Mesenchymal stem cell (in vitro differentiated cells and primary cell): ENCODE measurements at regions not wholly inside any gene's neighbourhood (a gene's known extent, or its start where the extent isn't known, plus 50 kb on each side); places are given as distances from the start of the nearest gene placed in this dataset.

Source experiments
- DNase-seq: peaks from one replicate; pipeline ENCODE4 v3.0.0-alpha.2; 2013
- H2AFZ ChIP-seq: one replicate; pipeline ENCODE4 v1.6.1; 2013; ENCODE audit warnings: low read depth, mild to moderate bottlenecking, control low read depth, inconsistent platforms, low read length, moderate library complexity
- H2AK5ac ChIP-seq: 2 replicates; pipeline ENCODE4 v1.6.1; 2013; ENCODE audit warnings: low read length, moderate library complexity, mild to moderate bottlenecking, inconsistent platforms; ENCODE audit not compliant: severe bottlenecking
- H2BK120ac ChIP-seq: one replicate; pipeline ENCODE4 v1.6.1; 2013; ENCODE audit warnings: low read depth, mild to moderate bottlenecking, inconsistent platforms, low read length, moderate library complexity
- H2BK12ac ChIP-seq, 2 experiments: one replicate each; pipeline ENCODE4 v1.6.1; 2013; ENCODE audit warnings: inconsistent platforms in 2 of 2, low read length in 2 of 2, mild to moderate bottlenecking in 2 of 2, moderate library complexity in 2 of 2, control low read depth in 1 of 2
- H2BK15ac ChIP-seq: one replicate; pipeline ENCODE4 v1.6.1; 2013; ENCODE audit warnings: mild to moderate bottlenecking, low read depth, inconsistent platforms; ENCODE audit not compliant: poor library complexity, severe bottlenecking
- H2BK5ac ChIP-seq: 2 replicates; pipeline ENCODE4 v1.6.1; 2013; ENCODE audit warnings: low read depth, mild to moderate bottlenecking, low read length, control low read depth, inconsistent platforms; ENCODE audit not compliant: poor library complexity, severe bottlenecking
- H3K14ac ChIP-seq, 2 experiments: one replicate each; pipeline ENCODE4 v1.6.1; 2013; ENCODE audit warnings: inconsistent platforms in 2 of 2, low read length in 2 of 2, control low read depth in 1 of 2, mild to moderate bottlenecking in 1 of 2, moderate library complexity in 1 of 2
- H3K18ac ChIP-seq, 2 experiments: one replicate each; pipeline ENCODE4 v1.6.1; 2013; ENCODE audit warnings: inconsistent platforms in 2 of 2, low read length in 2 of 2, control low read depth in 1 of 2, low read depth in 1 of 2, mild to moderate bottlenecking in 1 of 2
- H3K23ac ChIP-seq, 2 experiments: one replicate each; pipeline ENCODE4 v1.6.1; 2013; ENCODE audit warnings: inconsistent platforms in 2 of 2, low read length in 2 of 2, mild to moderate bottlenecking in 2 of 2, moderate library complexity in 2 of 2, control low read depth in 1 of 2
- H3K27ac ChIP-seq: 2 replicates; pipeline ENCODE4 v1.5.1; 2013; ENCODE audit warnings: mild to moderate bottlenecking, moderate library complexity, low read length, control low read depth, inconsistent platforms; ENCODE audit not compliant: poor library complexity, severe bottlenecking
- H3K27me3 ChIP-seq, 2 experiments: 2 replicates each; pipeline versions ENCODE4 v1.6.1 to v1.7.0; 2013; ENCODE audit warnings: low read length in 2 of 2, mild to moderate bottlenecking in 2 of 2, moderate library complexity in 2 of 2, control low read depth in 1 of 2, inconsistent platforms in 1 of 2; ENCODE audit not compliant: control insufficient read depth in 1 of 2, insufficient read depth in 1 of 2
- H3K36me3 ChIP-seq, 2 experiments: 2 replicates each; pipeline versions ENCODE4 v1.6.1 to v1.7.0; 2013; ENCODE audit warnings: low read length in 2 of 2, control low read depth in 1 of 2, inconsistent platforms in 1 of 2, low read depth in 1 of 2, mild to moderate bottlenecking in 1 of 2; ENCODE audit not compliant: insufficient read depth in 2 of 2, control insufficient read depth in 1 of 2
- H3K4ac ChIP-seq, 2 experiments: one replicate each; pipeline ENCODE4 v1.6.1; 2013; ENCODE audit warnings: inconsistent platforms in 2 of 2, low read length in 2 of 2, mild to moderate bottlenecking in 2 of 2, moderate library complexity in 2 of 2, control low read depth in 1 of 2, low read depth in 1 of 2
- H3K4me1 ChIP-seq: 2 replicates; pipeline ENCODE4 v1.6.1; 2013; ENCODE audit warnings: low read depth, low read length, control low read depth; ENCODE audit not compliant: control insufficient read depth, insufficient read depth
- H3K4me2 ChIP-seq: 2 replicates; pipeline ENCODE4 v1.6.1; 2013; ENCODE audit warnings: low read length, mild to moderate bottlenecking, inconsistent platforms; ENCODE audit not compliant: poor library complexity, severe bottlenecking
- H3K4me3 ChIP-seq, 2 experiments: 2 replicates each; pipeline versions ENCODE4 v1.5.1 to v1.7.0; 2013; ENCODE audit warnings: low read length in 2 of 2, mild to moderate bottlenecking in 2 of 2, control low read depth in 1 of 2, low read depth in 1 of 2; ENCODE audit not compliant: insufficient read depth in 1 of 2
- H3K79me1 ChIP-seq: replicated peaks from 2 replicates; pipeline ENCODE4 v1.6.1; 2013; ENCODE audit warnings: mild to moderate bottlenecking, control low read depth, low read length, inconsistent platforms; ENCODE audit not compliant: poor library complexity, severe bottlenecking
- H3K9ac ChIP-seq: 2 replicates; pipeline ENCODE4 v1.7.0; 2013; ENCODE audit warnings: mild to moderate bottlenecking, low read length, moderate library complexity
- H3K9me3 ChIP-seq: 2 replicates; pipeline ENCODE4 v1.7.0; 2013; ENCODE audit warnings: mild to moderate bottlenecking, low read length; ENCODE audit not compliant: control insufficient read depth
- H4K8ac ChIP-seq: one replicate; pipeline ENCODE4 v1.6.1; 2013; ENCODE audit warnings: inconsistent platforms, mild to moderate bottlenecking, low read length, moderate library complexity
- H4K91ac ChIP-seq: one replicate; pipeline ENCODE4 v1.6.1; 2013; ENCODE audit warnings: mild to moderate bottlenecking, low read length, inconsistent platforms
- WGBS: methylation state at CpG from one replicate; pipeline ENCODE4 v1.1.7; 2013; ENCODE audit warnings: mixed read lengths; 5-methylcytosine and 5-hydroxymethylcytosine counted together

- no peaks in the 10 kb centered on the region for H3K36me3 ChIP-seq
- H3K18ac ChIP-seq = no peak overlapping the region
- H3K27ac ChIP-seq = peak overlapping the region; percentile 48
- H3K14ac ChIP-seq = no peak overlapping the region
- H2BK120ac ChIP-seq = no peak overlapping the region
- H3K27me3 ChIP-seq = peaks cover 0 to 8% of the 10 kb centered on the region in 2 experiments
- H3K9me3 ChIP-seq = no peaks in the 10 kb centered on the region
- no peak overlapping the region for H3K23ac ChIP-seq
- H3K4me3 ChIP-seq = no peak overlapping the region
- H3K4ac ChIP-seq = no peak overlapping the region
- H4K8ac ChIP-seq = no peak overlapping the region
- H4K91ac ChIP-seq = no peak overlapping the region
- no peak overlapping the region for H2BK5ac ChIP-seq
- H3K4me1 ChIP-seq = no peaks in the 10 kb centered on the region
- no peak overlapping the region for H3K4me2 ChIP-seq
- 70% methylated on average over 3 of the region's 3 CpGs for WGBS
- no peak for DNase-seq
- no peak overlapping the region for H2AFZ ChIP-seq
- H2BK12ac ChIP-seq = no peak overlapping the region
- H2BK15ac ChIP-seq = no peak overlapping the region
- no peak overlapping the region for H3K9ac ChIP-seq
- no peaks in the 10 kb centered on the region for H3K79me1 ChIP-seq
- no peak overlapping the region for H2AK5ac ChIP-seq
Observed at GRCh38 chr5:61840361-61840760, 465.6 kb upstream of the KIF2A start.

- H2AK5ac ChIP-seq = no peak overlapping the region
- no peaks in the 10 kb centered on the region for H3K36me3 ChIP-seq
- no peaks in the 10 kb centered on the region for H3K79me1 ChIP-seq
- H3K9ac ChIP-seq = no peak overlapping the region
- no peak overlapping the region for H3K27ac ChIP-seq
- H3K4me3 ChIP-seq = no peak overlapping the region
- H3K4ac ChIP-seq = no peak overlapping the region
- no peak overlapping the region for H3K18ac ChIP-seq
- no peak overlapping the region for H2BK15ac ChIP-seq
- H3K14ac ChIP-seq = no peak overlapping the region
- no peak overlapping the region for H3K23ac ChIP-seq
- no peak overlapping the region for H2AFZ ChIP-seq
- no peak overlapping the region for H2BK12ac ChIP-seq
- peaks cover 0 to 8% of the 10 kb centered on the region in 2 experiments for H3K27me3 ChIP-seq
- H3K4me1 ChIP-seq = no peaks in the 10 kb centered on the region
- no CpG with 5 or more reads among the region's 1 CpG for WGBS
- no peak overlapping the region for H2BK5ac ChIP-seq
- H2BK120ac ChIP-seq = no peak overlapping the region
- no peak overlapping the region for H4K91ac ChIP-seq
- no peak for DNase-seq
- no peaks in the 10 kb centered on the region for H3K9me3 ChIP-seq
- no peak overlapping the region for H3K4me2 ChIP-seq
- no peak overlapping the region for H4K8ac ChIP-seq
Observed at GRCh38 chr5:61842840-61843239, 463.2 kb upstream of the KIF2A start.

GRCh38 chr5:61850696-61851095, 455.3 kb upstream of the KIF2A start:
- Histone ChIP-seq H2AK5ac (no peak overlapping the region), H3K14ac (no peak overlapping the region), H3K23ac (no peak overlapping the region), H2BK12ac (no peak overlapping the region), H3K4ac (no peak overlapping the region), H3K27ac (no peak overlapping the region), H2BK15ac (no peak overlapping the region), H3K9me3 (no peaks in the 10 kb centered on the region), H4K91ac (no peak overlapping the region), H2AFZ (no peak overlapping the region), H4K8ac (no peak overlapping the region), H3K18ac (no peak overlapping the region), H3K79me1 (no peaks in the 10 kb centered on the region), H3K4me3 (no peak overlapping the region), H3K9ac (no peak overlapping the region), H3K4me1 (no peaks in the 10 kb centered on the region), H3K36me3 (no peaks in the 10 kb centered on the region), H3K27me3 (no peaks in the 10 kb centered on the region), H2BK120ac (no peak overlapping the region), H2BK5ac (no peak overlapping the region), H3K4me2 (no peak overlapping the region)
- DNase-seq = no peak

- Histone ChIP-seq H3K4me2 (no peak overlapping the region), H3K4me1 (no peaks in the 10 kb centered on the region), H3K79me1 (no peaks in the 10 kb centered on the region), H2BK120ac (no peak overlapping the region), H2BK5ac (no peak overlapping the region), H3K27me3 (no peaks in the 10 kb centered on the region), H3K9ac (no peak overlapping the region), H3K27ac (no peak overlapping the region), H3K36me3 (no peaks in the 10 kb centered on the region), H4K91ac (no peak overlapping the region), H2AFZ (no peak overlapping the region), H3K4ac (no peak overlapping the region), H3K23ac (no peak overlapping the region), H2BK12ac (no peak overlapping the region), H4K8ac (no peak overlapping the region), H3K4me3 (no peak overlapping the region), H3K18ac (no peak overlapping the region), H2AK5ac (no peak overlapping the region), H2BK15ac (no peak overlapping the region), H3K14ac (no peak overlapping the region), H3K9me3 (peaks cover 14% of the 10 kb centered on the region)
- DNase-seq = no peak
- WGBS = 89% methylated on average over 2 of the region's 2 CpGs
Observed at GRCh38 chr5:61854531-61854930, 451.5 kb upstream of the KIF2A start.
